WTC11 (cell line): ENCODE measurements at regions not wholly inside any gene's neighbourhood (a gene's known extent, or its start where the extent isn't known, plus 50 kb on each side); places are given as distances from the start of the nearest gene placed in this dataset.

Experiments
- ATAC-seq: fragments of 200-7000 bp; cut with Tn5 transposase; 2 replicates; pipeline ENCODE4 v1.10.0; 2021; ENCODE audit warnings: mild to moderate bottlenecking, moderate library complexity
- CTCF ChIA-PET: fragments of 300-600 bp; sonication (Branson Sonifier 250); formaldehyde crosslinking; loops from one replicate; lab custom pipeline; 2021; ENCODE audit warnings: antibody characterized with exemption; lab: Charles Lee
- POLR2A ChIA-PET: fragments of 350-600 bp; sonication (Branson Sonifier 250); formaldehyde crosslinking; loops from one replicate; lab custom pipeline; 2021; ENCODE audit warnings: antibody characterized with exemption; lab: Charles Lee
- DNase-seq: peaks from one replicate; pipeline ENCODE4 v3.0.0; 2021; ENCODE audit warnings: low spot score
- H3K27ac Mint-ChIP-seq: 2 replicates; pipeline ENCODE4 v1.8.0; 2021; ENCODE audit warnings: mixed read lengths
- H3K27me3 Mint-ChIP-seq: 2 replicates; pipeline ENCODE4 v1.8.0; 2021; ENCODE audit warnings: low read depth, mild to moderate bottlenecking, moderate library complexity, mixed read lengths
- H3K36me3 Mint-ChIP-seq: 2 replicates; pipeline ENCODE4 v1.8.0; 2021; ENCODE audit warnings: mixed read lengths
- H3K4me1 Mint-ChIP-seq: 2 replicates; pipeline ENCODE4 v1.8.0; 2022; ENCODE audit warnings: mixed read lengths
- H3K4me3 Mint-ChIP-seq: 2 replicates; pipeline ENCODE4 v1.8.0; 2021; ENCODE audit warnings: mild to moderate bottlenecking, moderate library complexity, mixed read lengths
- H3K9me3 Mint-ChIP-seq: 2 replicates; pipeline ENCODE4 v1.8.0; 2021; ENCODE audit warnings: mixed read lengths
- AFF4 ChIP-seq: sonication (generic); formaldehyde crosslinking; IDR thresholded peaks from 2 replicates; pipeline ENCODE4 v1.8.1; 2023; ENCODE audit warnings: mild to moderate bottlenecking, missing genetic modification reagents, borderline replicate concordance
- ETV6 ChIP-seq: sonication (generic); formaldehyde crosslinking; IDR thresholded peaks from 2 replicates; pipeline ENCODE4 v1.8.1; 2022; ENCODE audit warnings: mild to moderate bottlenecking, missing genetic modification reagents
- FOXK1 ChIP-seq: sonication (generic); formaldehyde crosslinking; IDR thresholded peaks from 2 replicates; pipeline ENCODE4 v1.8.0; 2022; ENCODE audit warnings: mild to moderate bottlenecking, moderate library complexity, missing genetic modification reagents
- FOXP1 ChIP-seq: sonication (generic); formaldehyde crosslinking; IDR thresholded peaks from 2 replicates; pipeline ENCODE4 v1.8.0; 2022; ENCODE audit warnings: missing genetic modification reagents, mild to moderate bottlenecking, moderate library complexity, borderline replicate concordance
- GRHL2 ChIP-seq: fragments of 250-450 bp; sonication (Bioruptor Pico); IDR thresholded peaks from 2 replicates; pipeline ENCODE4 v1.8.0; 2022; ENCODE audit warnings: mild to moderate bottlenecking, moderate library complexity; ENCODE audit not compliant: insufficient replicate concordance, severe bottlenecking
- NFATC4 ChIP-seq: fragments of 250-450 bp; sonication (Bioruptor Pico); IDR thresholded peaks from 2 replicates; pipeline ENCODE4 v1.9.0; 2021; ENCODE audit warnings: mild to moderate bottlenecking
- NFE2L1 ChIP-seq: sonication (generic); formaldehyde crosslinking; IDR thresholded peaks from 2 replicates; pipeline ENCODE4 v1.8.1; 2023; ENCODE audit warnings: missing genetic modification reagents
- USF1 ChIP-seq: sonication (generic); formaldehyde crosslinking; IDR thresholded peaks from 2 replicates; pipeline ENCODE4 v1.8.0; 2022; ENCODE audit warnings: mild to moderate bottlenecking, missing genetic modification reagents
- ZNF281 ChIP-seq: sonication (generic); formaldehyde crosslinking; IDR thresholded peaks from 2 replicates; pipeline ENCODE4 v1.8.0; 2023; ENCODE audit warnings: mild to moderate bottlenecking, missing genetic modification reagents
- ZSCAN18 ChIP-seq: fragments of 250-450 bp; sonication (Bioruptor Pico); IDR thresholded peaks from 2 replicates; pipeline ENCODE4 v2.1.2; 2022; ENCODE audit warnings: mild to moderate bottlenecking, moderate library complexity

- POLR2A ChIA-PET, result no interaction called here
- peaks cover 10% of the 10 kb centered on the region for H3K9me3 Mint-ChIP-seq
Measured at GRCh38 chr20:60143261-60143842, 185.1 kb downstream of the CDH26 start.

More at GRCh38 chr20:60143261-60143842, 185.1 kb downstream of the CDH26 start:
- Mint-ChIP-seq H3K4me3 (no peak overlapping the region), H3K27ac (no peak overlapping the region), H3K36me3 (no peaks in the 10 kb centered on the region), H3K4me1 (peaks cover 19% of the 10 kb centered on the region), H3K27me3 (peaks cover 35% of the 10 kb centered on the region)
- CTCF ChIA-PET, result no interaction called here
- no peak for ATAC-seq
- no peak for DNase-seq
- TF ChIP-seq NFATC4 (CRISPR knock-in tag) (no peak), USF1 (CRISPR knock-in tag) (no peak), ZNF281 (CRISPR knock-in tag) (no peak), NFE2L1 (CRISPR knock-in tag) (no peak), ZSCAN18 (CRISPR knock-in tag) (no peak), ETV6 (CRISPR knock-in tag) (no peak), AFF4 (CRISPR knock-in tag) (no peak), GRHL2 (CRISPR knock-in tag) (no peak), FOXK1 (CRISPR knock-in tag) (no peak), FOXP1 (no peak)
